Caki2 (cell line): ENCODE measurements at regions not wholly inside any gene's neighbourhood (a gene's known extent, or its start where the extent isn't known, plus 50 kb on each side); places are given as distances from the start of the nearest gene placed in this dataset.

Source experiments
- DNase-seq: peaks from one replicate; pipeline ENCODE4 v3.0.0-alpha.2; 2015; ENCODE audit warnings: low read depth
- in situ Hi-C: cut with HindIII; loops from 2 replicates; pipeline ENCODE4 v1.10.0; 2016; ENCODE audit warnings: low sequenced_read_pairs, low pct_unique_long_range_greater_than_20kb, mixed read lengths

DNA sequence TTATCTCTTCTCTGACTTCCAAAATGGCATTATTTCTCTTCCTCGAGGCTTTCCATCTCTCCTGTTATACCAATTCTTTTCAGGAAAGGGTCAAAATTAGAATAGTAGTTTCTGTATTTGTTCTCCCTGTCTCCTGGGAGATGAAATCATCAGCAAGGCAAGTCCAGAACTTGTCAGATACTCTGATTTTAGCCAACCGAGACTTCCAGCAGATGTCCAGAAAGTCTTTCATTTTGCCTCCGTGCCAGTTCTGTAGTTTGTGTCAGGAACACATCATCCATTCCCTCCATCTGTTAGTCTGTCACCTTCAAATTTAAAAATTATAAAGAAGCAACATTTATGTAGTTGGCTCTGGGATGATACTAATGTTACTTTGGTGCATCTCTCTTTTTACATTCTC, 275.7 kb downstream of the CCDC59 start:
- in situ Hi-C loops, result no loop called here
- no peak for DNase-seq

DNA sequence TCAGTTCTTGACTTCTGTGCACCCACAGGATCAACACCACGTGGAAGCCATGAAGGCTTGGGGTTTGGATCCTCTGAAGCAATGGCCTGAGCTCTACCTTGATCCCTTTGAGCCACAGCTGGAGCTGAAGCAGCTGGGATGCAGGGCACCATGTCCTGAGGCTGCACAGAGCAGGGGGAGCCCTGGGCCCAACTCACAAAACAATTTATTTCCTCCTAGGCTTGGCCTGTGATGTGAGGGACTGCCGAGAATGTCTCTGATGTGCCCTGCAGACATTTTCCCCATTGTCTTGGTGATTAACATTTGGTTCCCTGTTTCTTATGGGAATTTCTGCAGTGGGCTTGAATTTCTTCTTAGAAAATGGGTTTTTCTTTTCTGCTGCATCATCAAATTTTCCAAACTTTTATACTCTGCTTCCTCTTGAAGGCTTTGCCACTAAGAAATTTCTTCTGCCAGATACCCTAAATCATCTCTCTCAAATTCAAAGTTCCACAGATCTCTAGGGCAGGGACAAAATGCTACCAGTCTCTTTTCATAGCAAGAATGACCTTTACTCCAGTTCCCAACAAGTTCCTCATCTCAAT, 288.2 kb downstream of the CCDC59 start:
- no peak for DNase-seq
- in situ Hi-C loops, result no loop called here

DNA sequence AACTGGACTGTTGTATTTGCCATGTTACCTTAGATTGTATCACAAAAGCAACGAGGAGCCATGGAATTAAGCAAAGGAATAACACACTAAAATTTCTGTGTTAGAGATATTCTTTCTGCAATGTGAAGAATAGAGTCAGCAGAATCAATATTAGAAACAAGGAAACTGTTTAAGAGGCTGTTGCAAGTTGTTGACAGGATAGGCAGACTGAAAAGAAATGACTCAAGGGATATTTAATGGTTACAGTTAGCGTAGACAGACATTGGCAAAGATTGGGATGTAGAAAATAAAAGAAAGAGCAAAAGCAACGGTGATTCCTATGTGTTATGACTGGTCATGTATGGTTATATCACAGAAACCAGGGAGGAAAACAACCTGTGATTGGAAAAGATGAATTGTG, 299.0 kb upstream of the PPFIA2 start:
- DNase-seq, result no peak

GRCh38 chr12:82057770-82058169, 298.6 kb upstream of the PPFIA2 start:
- peak; percentile 67 for DNase-seq
- in situ Hi-C loops, result no loop called here

More for the DNA sequence above, 299.0 kb upstream of the PPFIA2 start:
- in situ Hi-C loops, result no loop called here

DNA sequence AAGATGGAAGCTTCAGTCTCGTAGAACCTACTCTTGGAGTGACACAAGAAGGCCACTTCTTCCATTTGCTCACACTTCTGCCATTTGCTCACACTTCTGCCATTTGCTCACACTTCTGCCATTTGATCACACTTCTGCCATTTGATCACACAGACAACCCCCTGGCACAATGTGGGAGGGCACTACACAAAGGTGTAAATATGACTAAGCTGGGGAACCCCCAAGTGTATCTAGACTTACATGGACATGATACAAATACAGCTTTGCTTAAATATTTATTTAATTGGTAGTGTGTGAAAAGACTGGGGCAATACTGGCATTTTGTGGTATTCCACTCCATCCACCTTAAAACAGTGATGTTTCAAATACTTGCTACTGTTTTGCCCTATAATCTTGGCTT, 296.2 kb upstream of the PPFIA2 start:
- in situ Hi-C loops, result no loop called here
- DNase-seq, result no peak

GRCh38 chr12:82054566-82054965, 295.4 kb upstream of the PPFIA2 start:
- in situ Hi-C loops, result no loop called here

DNA sequence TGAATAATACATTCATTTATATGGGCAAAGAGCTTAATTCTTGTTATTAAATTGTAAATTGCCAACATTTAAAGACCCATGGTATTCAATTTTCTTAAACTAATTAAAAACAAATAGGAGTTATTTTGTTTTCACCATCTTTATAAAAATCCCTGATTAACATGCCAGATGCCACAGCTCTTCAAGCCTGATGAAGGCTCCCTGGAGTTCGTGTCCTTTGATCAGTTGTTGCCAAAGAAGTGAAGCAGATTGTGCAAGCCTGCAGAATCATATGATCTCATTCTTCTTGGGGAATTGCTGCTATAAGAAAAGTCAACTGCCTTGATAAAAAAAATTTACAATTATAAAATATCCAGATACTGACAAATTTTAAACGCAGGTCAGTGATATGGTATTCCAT, 288.3 kb upstream of the PPFIA2 start:
- in situ Hi-C loops, result no loop called here
- DNase-seq, result no peak

More at GRCh38 chr12:82054566-82054965, 295.4 kb upstream of the PPFIA2 start:
- no peak for DNase-seq

- in situ Hi-C loops, result no loop called here
- no peak for DNase-seq
Observed at GRCh38 chr12:82040987-82041743, 282.0 kb upstream of the PPFIA2 start.

GRCh38 chr12:82034769-82035168, 275.6 kb upstream of the PPFIA2 start:
- in situ Hi-C loops, result no loop called here
- DNase-seq, result no peak

- no peak for DNase-seq
- in situ Hi-C loops, result no loop called here
Observed at GRCh38 chr12:82029936-82030335, 270.8 kb upstream of the PPFIA2 start.

DNA sequence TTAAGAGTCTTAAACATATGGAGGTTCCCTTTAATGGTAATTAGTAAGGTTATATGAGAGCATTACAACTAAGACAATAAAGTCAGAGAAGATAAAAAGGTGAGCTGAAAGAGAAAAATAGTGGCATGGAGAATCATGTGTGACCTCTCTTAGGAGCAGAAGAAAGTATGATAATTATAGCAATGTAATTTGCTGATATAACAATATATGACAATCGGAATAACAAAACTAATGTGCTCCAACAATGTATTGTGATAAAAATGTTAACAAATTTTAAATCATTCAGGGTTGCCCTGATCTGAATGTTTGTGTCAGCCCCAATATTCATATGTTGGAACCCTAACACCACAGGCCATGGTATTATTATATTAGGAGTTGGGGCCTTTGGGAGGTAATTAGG, 269.6 kb upstream of the PPFIA2 start:
- DNase-seq, result no peak
- in situ Hi-C loops, result no loop called here

DNA sequence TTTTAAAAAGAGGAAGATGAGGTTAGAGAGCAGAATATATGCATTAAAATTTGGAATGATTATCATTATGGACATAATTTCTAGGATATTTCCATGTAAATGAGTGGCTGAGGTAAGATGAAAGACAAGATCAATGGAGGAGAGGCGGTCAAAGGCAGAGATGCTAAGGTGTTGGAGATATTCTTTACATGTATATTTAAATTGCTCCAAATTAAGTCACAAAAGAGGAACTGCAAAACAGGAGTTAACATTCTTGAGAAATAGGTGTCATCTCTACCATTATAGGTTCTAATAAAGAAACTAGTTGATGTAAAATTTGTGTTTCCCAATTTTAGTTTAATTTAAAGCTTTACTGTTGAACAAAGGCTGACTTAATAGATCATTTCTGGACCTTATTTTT, 268.5 kb upstream of the PPFIA2 start:
- no peak for DNase-seq
- in situ Hi-C loops, result no loop called here

DNA sequence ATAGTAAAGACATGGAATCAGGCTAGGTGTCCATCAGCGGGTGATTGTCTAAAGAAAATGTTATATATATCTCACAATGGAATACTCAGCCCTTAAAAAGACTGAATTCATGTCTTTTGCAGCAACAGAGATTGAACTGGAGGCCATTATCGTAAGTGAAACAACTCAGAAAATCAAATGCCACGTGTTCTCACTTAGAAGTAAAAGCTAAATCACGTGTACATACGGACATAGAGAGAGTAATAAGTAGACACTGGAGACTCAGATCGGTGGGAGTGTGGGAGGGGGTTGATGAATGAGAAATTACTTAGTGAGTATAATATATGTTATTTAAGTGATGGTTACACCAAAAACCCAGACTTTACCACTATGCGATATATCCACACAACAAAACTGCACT, 266.3 kb upstream of the PPFIA2 start:
- DNase-seq, result no peak
- in situ Hi-C loops, result no loop called here

- peak; percentile 58 for DNase-seq
- in situ Hi-C loops, result no loop called here
Observed at GRCh38 chr12:82019533-82019932, 260.4 kb upstream of the PPFIA2 start.

DNA sequence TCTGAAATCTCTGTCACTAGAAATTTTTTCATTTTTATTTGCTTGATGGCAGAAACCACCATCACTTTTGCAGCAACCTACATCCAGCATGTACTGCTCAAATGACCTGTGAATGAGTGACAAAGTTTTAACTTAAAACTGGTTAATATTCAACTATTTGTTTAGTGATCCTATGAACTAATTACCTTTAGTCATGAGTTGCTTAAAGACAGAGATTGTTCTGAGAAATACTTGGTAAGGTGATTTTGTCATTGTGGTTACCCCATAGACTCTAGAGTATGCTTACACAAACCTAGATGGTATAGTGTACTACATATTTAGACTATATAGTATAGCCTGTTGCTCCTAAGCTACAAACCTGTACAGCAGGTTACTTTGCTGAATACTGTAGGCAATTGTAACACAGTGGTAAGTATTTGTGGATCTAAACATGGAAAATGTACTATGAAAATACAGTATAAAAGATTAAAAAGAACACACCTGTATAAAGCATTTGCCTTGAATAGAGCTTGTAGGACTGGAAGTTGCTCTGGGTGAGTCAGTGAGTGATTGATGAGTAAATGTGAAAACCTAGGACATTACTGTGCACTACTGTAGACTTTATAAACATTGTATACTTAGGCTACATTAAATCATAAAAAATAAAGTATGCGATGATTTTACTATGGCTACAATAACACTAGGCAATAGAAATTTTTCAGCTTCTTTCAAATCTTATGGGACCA, 256.6 kb upstream of the PPFIA2 start:
- DNase-seq, result peak; percentile 93
- in situ Hi-C loops, result no loop called here

DNA sequence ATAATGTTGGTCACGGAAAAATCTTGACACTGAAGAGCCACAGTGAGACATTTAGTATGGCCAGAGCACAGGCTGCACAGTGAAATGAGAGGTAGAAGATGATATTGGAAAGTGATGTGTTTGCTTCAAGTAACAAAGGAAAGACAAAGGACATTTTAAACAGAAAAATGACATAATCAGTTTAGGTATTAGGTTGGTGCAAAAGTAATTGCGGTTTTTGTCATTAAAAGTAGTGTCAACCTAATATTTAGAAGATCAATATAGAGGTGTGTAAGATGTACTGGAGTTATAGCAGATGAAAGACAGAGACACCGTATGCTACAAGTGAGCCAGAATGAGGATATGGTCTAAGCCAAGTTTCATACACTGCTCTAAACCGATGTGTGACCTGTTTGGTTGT, 253.0 kb upstream of the PPFIA2 start:
- in situ Hi-C loops, result no loop called here
- no peak for DNase-seq

GRCh38 chr12:82009524-82009923, 250.4 kb upstream of the PPFIA2 start:
- no peak for DNase-seq
- in situ Hi-C loops, result no loop called here

DNA sequence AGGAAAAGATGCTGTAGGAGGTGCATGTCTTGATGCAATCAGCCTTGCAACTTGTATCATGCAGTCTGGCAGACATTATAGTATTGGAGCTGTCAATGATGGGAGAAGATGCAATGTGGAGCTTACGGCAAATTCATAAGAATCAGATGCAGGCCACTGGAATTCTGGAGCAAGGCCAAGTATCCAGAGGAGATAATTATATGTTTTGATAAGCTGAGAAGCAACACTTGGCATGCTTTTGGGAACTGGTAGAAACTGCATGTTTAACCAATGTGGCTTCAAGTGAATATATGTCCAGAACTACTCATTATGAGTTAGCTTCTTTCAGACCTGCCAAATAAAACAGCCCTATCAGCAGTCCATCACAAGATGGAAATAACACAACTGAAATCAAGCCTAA, 249.1 kb upstream of the PPFIA2 start:
- in situ Hi-C loops, result no loop called here
- peak; percentile 47 for DNase-seq

GRCh38 chr12:81998761-81999378, 239.7 kb upstream of the PPFIA2 start:
- DNase-seq, result peak; percentile 73
- in situ Hi-C loops, result no loop called here
